AG04450 (cell line): ENCODE measurements at regions not wholly inside any gene's neighbourhood (a gene's known extent, or its start where the extent isn't known, plus 50 kb on each side); places are given as distances from the start of the nearest gene placed in this dataset.

Experiments
- CTCF ChIA-PET: fragments of 300-600, 350-600 bp; formaldehyde crosslinking; extraction: SDS; loops from one replicate; lab custom pipeline; 2022; ENCODE audit warnings: antibody characterized with exemption, inconsistent platforms; lab: Charles Lee
- POLR2A ChIA-PET: fragments of 350-600 bp; formaldehyde crosslinking; extraction: SDS; loops from one replicate; lab custom pipeline; 2021; ENCODE audit warnings: antibody characterized with exemption, inconsistent platforms; lab: Yijun Ruan, JAX
- DNase-seq: peaks from one replicate; pipeline ENCODE4 v3.0.0-alpha.2; 2011; ENCODE audit warnings: low read depth, low spot score
- H3K27ac ChIP-seq: one replicate; pipeline ENCODE4 v1.5.1; 2012; ENCODE audit warnings: low read depth, low read length, control low read depth
- H3K27me3 ChIP-seq: one replicate; pipeline ENCODE4 v1.6.0; 2012; ENCODE audit warnings: low read length; ENCODE audit not compliant: control insufficient read depth, insufficient read depth
- H3K4me3 ChIP-seq: 2 replicates; pipeline ENCODE4 v1.5.1; 2011; ENCODE audit warnings: mild to moderate bottlenecking, low read depth, low read length, control low read depth
- H3K9me3 ChIP-seq: 2 replicates; pipeline ENCODE4 v1.5.1; 2012; ENCODE audit warnings: low read length; ENCODE audit not compliant: control insufficient read depth, insufficient read depth
- TF ChIP-seq, protein P1 (sequence below): IDR thresholded peaks from 2 replicates; pipeline ENCODE4 v1.5.1; 2011; ENCODE audit warnings: low read depth, low read length, control low read depth, inconsistent platforms

DNA sequence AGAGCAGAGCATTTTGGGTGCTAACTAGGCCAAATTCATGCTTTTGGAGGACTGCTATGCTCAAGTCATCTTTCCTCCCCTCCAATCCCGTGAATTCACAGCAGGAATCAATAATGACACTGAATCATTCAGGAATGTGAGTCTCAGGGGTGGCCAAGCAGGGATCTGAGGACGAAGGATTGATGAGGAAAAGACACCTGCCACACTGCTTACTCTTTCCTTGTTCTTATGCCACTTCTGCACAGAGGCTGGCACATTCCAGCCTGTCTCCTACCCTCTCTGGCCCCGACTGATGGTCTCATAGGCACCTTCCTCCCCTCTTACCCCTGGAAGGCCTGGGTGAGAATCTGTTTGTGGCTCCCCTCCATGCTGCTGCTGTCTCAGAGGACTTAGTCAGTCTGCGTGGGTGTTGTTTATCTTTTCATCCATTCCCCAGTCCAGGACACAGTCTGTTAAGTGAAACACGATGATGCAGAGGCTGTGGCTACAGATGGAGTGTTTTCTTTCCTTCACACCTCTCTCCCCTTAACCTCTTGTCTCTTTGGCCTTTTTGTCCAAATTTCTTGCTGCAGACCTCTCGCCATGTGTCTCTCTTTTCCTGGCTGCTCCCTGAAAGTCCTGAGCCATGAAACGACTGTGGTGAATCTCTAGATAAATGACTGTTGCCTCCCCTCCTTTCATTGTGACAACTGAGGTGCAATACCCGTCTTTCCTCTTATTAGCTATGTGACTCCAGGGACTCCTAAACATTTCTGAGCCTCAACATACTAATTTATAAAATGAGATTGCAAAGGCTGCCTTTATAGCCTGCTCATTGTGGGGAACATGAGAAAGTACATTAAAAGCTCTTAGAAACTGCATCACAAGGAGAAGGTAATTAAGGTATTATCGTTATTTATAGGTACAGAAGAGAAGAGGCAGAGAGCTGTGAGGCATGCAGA, 86.9 kb downstream of the RDH14 start:
- TF ChIP-seq, protein P1, sequence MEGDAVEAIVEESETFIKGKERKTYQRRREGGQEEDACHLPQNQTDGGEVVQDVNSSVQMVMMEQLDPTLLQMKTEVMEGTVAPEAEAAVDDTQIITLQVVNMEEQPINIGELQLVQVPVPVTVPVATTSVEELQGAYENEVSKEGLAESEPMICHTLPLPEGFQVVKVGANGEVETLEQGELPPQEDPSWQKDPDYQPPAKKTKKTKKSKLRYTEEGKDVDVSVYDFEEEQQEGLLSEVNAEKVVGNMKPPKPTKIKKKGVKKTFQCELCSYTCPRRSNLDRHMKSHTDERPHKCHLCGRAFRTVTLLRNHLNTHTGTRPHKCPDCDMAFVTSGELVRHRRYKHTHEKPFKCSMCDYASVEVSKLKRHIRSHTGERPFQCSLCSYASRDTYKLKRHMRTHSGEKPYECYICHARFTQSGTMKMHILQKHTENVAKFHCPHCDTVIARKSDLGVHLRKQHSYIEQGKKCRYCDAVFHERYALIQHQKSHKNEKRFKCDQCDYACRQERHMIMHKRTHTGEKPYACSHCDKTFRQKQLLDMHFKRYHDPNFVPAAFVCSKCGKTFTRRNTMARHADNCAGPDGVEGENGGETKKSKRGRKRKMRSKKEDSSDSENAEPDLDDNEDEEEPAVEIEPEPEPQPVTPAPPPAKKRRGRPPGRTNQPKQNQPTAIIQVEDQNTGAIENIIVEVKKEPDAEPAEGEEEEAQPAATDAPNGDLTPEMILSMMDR, result no peak
- ChIA-PET POLR2A (no interaction called here), CTCF (no interaction called here)
- H3K9me3 ChIP-seq, result no peaks in the 10 kb centered on the region
- peak; percentile 80 for DNase-seq
- no peak overlapping the region for H3K4me3 ChIP-seq
- peak overlapping the region; percentile 84 for H3K27ac ChIP-seq
- H3K27me3 ChIP-seq, result no peaks in the 10 kb centered on the region

DNA sequence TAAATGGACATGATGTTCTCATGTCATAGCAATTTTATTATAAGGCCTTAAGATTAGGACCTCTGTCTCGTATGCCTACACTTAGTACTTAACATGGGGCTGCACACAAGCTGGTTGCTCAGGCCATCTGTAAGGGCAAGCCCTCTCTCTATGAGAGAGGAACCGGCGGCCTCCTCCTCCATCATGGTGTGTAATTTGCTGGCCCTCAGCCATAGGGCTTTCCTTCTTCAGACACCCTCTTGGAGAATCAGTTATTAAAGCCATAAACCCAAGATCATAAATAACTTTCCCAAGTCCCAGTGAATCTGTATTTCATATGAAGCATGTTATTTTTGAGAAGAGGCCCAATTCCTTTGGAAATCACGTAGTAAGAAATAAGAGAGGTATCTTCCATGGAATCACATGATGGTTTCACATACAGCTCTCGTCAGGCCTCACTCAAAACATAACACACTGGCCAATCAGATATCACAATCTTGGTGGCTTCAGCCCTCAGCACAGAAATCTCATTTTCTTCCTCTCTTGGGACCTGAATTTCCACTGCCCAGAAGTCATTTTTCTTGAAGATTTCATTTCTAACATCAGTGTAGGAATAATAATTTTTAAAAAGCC, 92.6 kb downstream of the RDH14 start:
- Histone ChIP-seq H3K9me3 (no peaks in the 10 kb centered on the region), H3K27ac (no peak overlapping the region), H3K27me3 (no peaks in the 10 kb centered on the region), H3K4me3 (no peak overlapping the region)
- no peak for DNase-seq
- POLR2A ChIA-PET, result no interaction called here
- CTCF ChIA-PET, result no interaction called here
- TF ChIP-seq, protein P1, result no peak

DNA sequence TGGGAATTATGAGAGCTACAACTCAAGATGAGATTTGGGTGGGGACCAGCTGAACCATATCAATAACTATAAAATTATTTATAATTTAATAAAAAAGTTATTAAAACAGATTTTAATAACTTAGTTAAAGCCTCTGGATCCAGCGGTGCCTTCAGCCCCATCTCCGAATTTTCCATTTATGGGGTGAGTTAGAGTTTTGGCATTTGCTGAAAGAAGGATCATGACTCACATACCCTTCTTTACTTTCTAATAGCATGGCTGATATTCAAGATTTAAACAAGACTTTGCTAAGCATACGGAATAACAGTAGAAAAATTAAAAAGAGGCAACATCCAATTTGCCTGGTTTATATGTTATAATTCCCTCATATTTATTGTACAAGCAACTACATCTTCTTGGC, 94.5 kb downstream of the RDH14 start:
- Histone ChIP-seq H3K4me3 (no peak overlapping the region), H3K27me3 (no peaks in the 10 kb centered on the region), H3K9me3 (no peaks in the 10 kb centered on the region), H3K27ac (no peak overlapping the region)
- ChIA-PET CTCF (interaction anchor here (0.6 to 1.8 kb wide), 2 partner anchors 55 to 57 kb away, joined by 3 to 5 read pairs; no protein-coding TSS in a partner anchor), POLR2A (no interaction called here)
- TF ChIP-seq, protein P1, result no peak
- DNase-seq, result no peak

DNA sequence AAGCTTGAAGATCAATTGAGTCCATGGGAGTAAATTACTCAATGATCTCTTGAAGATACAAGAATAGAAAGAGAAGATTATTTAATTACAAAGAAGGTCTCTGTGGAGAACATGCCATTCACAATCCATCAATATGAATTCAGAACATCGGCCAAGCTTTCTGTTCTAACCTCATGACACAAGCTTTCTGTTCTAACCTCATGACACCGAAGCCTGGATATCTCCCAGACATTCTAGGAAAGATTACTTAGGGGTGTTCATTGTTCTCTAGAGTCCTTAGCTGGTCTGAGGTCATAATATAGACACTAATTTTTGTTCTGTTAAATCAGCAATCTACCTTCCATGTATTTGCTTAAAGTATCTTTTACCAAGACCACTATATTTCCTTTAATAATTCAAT, 95.5 kb downstream of the RDH14 start:
- ChIA-PET POLR2A (no interaction called here), CTCF (interaction anchor here (0.6 to 1.8 kb wide), 2 partner anchors 56 to 1201 kb away, joined by 3 to 5 read pairs; no protein-coding TSS in a partner anchor)
- DNase-seq, result no peak

More for the DNA sequence above, 95.5 kb downstream of the RDH14 start:
- Histone ChIP-seq H3K9me3 (no peaks in the 10 kb centered on the region), H3K4me3 (no peak overlapping the region), H3K27ac (no peak overlapping the region), H3K27me3 (no peaks in the 10 kb centered on the region)
- TF ChIP-seq, protein P1, result no peak
